ENCODE measurements at regions not wholly inside any gene's neighbourhood (a gene's known extent, or its start where the extent isn't known, plus 50 kb on each side); places are given as distances from the start of the nearest gene placed in this dataset.
"Not testable (repeated sequence)": the region's sequence is repeated elsewhere in the genome, so short reads cannot be mapped to it uniquely, and the experiment has no call there.

GRCh38 chr3:98679986-98680385 is 83.2 kb upstream of the ST3GAL6 start:
- H3K27me3 ChIP-seq (ENCODE audit: control insufficient read depth, insufficient read depth, low read length), result no peaks in the 10 kb centered on the region
- H3K36me3 ChIP-seq (ENCODE audit: control insufficient read depth, insufficient read depth, low read length), result no peaks in the 10 kb centered on the region
- CTCF ChIA-PET, result no interaction called here
- no peak for TF ChIP-seq CTCF (IDR thresholded peaks at IDR 0.05; ENCODE audit: insufficient read depth, low read depth, low read length)
- no peak overlapping the region for H3K4me3 ChIP-seq (ENCODE audit: low read depth, low read length)
- POLR2A ChIA-PET, result interaction anchor here (0.6 kb wide), 1 partner anchor 114 kb away, joined by 3 read pairs; no protein-coding TSS in a partner anchor
- no peak for DNase-seq (ENCODE audit: low read depth)

- ChIA-PET POLR2A (interaction anchor here (0.6 kb wide), 1 partner anchor 115 kb away, joined by 3 read pairs; no protein-coding TSS in a partner anchor), CTCF (interaction anchor here (0.9 kb wide), 1 partner anchor 80 kb away, joined by 3 read pairs; no protein-coding TSS in a partner anchor)
- no peak overlapping the region for H3K4me3 ChIP-seq (ENCODE audit: low read depth, low read length)
- no peak for TF ChIP-seq CTCF (IDR thresholded peaks at IDR 0.05; ENCODE audit: insufficient read depth, low read depth, low read length)
- no peak for DNase-seq (ENCODE audit: low read depth)
- no peaks in the 10 kb centered on the region for H3K27me3 ChIP-seq (ENCODE audit: control insufficient read depth, insufficient read depth, low read length)
- H3K36me3 ChIP-seq (ENCODE audit: control insufficient read depth, insufficient read depth, low read length), result no peaks in the 10 kb centered on the region
These were observed 82.4 kb upstream of the ST3GAL6 start for GRCh38 chr3:98680723-98681122.

GRCh38 chr3:98681486-98681885 is 81.7 kb upstream of the ST3GAL6 start:
- Histone ChIP-seq H3K27me3 (ENCODE audit: control insufficient read depth, insufficient read depth, low read length) (no peaks in the 10 kb centered on the region), H3K4me3 (ENCODE audit: low read depth, low read length) (no peak overlapping the region), H3K36me3 (ENCODE audit: control insufficient read depth, insufficient read depth, low read length) (no peaks in the 10 kb centered on the region)
- TF ChIP-seq CTCF (IDR thresholded peaks at IDR 0.05; ENCODE audit: insufficient read depth, low read depth, low read length), result no peak
- ChIA-PET POLR2A (no interaction called here), CTCF (interaction anchor here (0.9 kb wide), 1 partner anchor 80 kb away, joined by 3 read pairs; no protein-coding TSS in a partner anchor)
- DNase-seq (ENCODE audit: low read depth), result no peak

DNA sequence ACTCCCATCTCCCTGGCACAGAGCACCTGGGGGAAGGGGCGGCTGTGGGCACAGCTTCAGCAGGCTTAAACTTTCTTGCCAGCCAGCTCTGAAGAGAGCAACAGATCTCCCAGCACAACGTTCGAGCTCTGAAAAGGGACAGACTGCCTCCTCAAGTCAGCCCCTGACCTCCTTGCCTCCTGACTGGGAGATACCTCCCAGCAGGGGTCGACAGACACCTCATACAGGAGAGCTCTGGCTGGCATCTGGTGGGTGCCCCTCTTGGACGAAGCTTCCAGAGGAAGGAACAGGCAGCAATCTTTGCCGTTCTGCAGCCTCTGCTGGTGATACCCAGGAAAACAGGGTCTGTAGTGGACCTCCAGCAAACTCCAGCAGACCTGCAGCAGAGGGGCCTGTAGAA is 80.7 kb upstream of the ST3GAL6 start:
- DNase-seq (ENCODE audit: low read depth); H3K4me3 ChIP-seq (ENCODE audit: low read depth, low read length); POLR2A ChIA-PET; H3K36me3 ChIP-seq (ENCODE audit: control insufficient read depth, insufficient read depth, low read length); CTCF ChIA-PET; H3K27me3 ChIP-seq (ENCODE audit: control insufficient read depth, insufficient read depth, low read length): not testable (repeated sequence)

GRCh38 chr3:98688363-98688762 is 74.8 kb upstream of the ST3GAL6 start:
- DNase-seq (ENCODE audit: low read depth), result no peak
- ChIA-PET POLR2A (no interaction called here), CTCF (no interaction called here)
- H3K27me3 ChIP-seq (ENCODE audit: control insufficient read depth, insufficient read depth, low read length), result no peaks in the 10 kb centered on the region
- no peaks in the 10 kb centered on the region for H3K36me3 ChIP-seq (ENCODE audit: control insufficient read depth, insufficient read depth, low read length)
- H3K4me3 ChIP-seq (ENCODE audit: low read depth, low read length), result no peak overlapping the region
- TF ChIP-seq CTCF (IDR thresholded peaks at IDR 0.05; ENCODE audit: insufficient read depth, low read depth, low read length), result no peak

GRCh38 chr3:98690876-98691275 is 72.3 kb upstream of the ST3GAL6 start:
- ChIA-PET POLR2A (no interaction called here), CTCF (interaction anchor here (0.6 to 1.0 kb wide), 2 partner anchors 88 to 126 kb away, joined by 3 read pairs; no protein-coding TSS in a partner anchor)
- no peak for TF ChIP-seq CTCF (IDR thresholded peaks at IDR 0.05; ENCODE audit: insufficient read depth, low read depth, low read length)
- Histone ChIP-seq H3K4me3 (ENCODE audit: low read depth, low read length) (no peak overlapping the region), H3K36me3 (ENCODE audit: control insufficient read depth, insufficient read depth, low read length) (no peaks in the 10 kb centered on the region), H3K27me3 (ENCODE audit: control insufficient read depth, insufficient read depth, low read length) (no peaks in the 10 kb centered on the region)
- no peak for DNase-seq (ENCODE audit: low read depth)
